Stomach (tissue), 8 donors: ENCODE measurements at regions not wholly inside any gene's neighbourhood (a gene's known extent, or its start where the extent isn't known, plus 50 kb on each side); places are given as distances from the start of the nearest gene placed in this dataset.

Source experiments
- DNase-seq, 2 donors: peaks; one replicate each; pipeline versions ENCODE4 v3.0.0 to v3.0.0-alpha.2; 2013 to 2019
- H3K27ac ChIP-seq, 5 donors: fragments of 200-600 bp in 4 of 5; sonication (generic) in 4 of 5; one replicate each; pipeline ENCODE4 v1.5.1; 2013 to 2019; ENCODE audit warnings: mild to moderate bottlenecking in 1 of 5, moderate library complexity in 1 of 5
- H3K27me3 ChIP-seq, 3 donors: fragments of 200-600 bp; sonication (generic); one replicate each; pipeline ENCODE4 v1.5.1; 2017 to 2019; ENCODE audit warnings: mixed run types in 1 of 3
- H3K36me3 ChIP-seq, 4 donors: fragments of 200-600 bp; sonication (generic); 1 replicate in 3 of 4; 2 replicates in 1 of 4; pipeline ENCODE4 v1.5.1; 2016 to 2019
- H3K4me1 ChIP-seq, 4 donors: fragments of 200-600 bp; sonication (generic); one replicate each; pipeline ENCODE4 v1.5.1; 2016 to 2019
- H3K4me3 ChIP-seq, 4 donors: fragments of 200-600 bp; sonication (generic) in 3 of 4; one replicate each; pipeline ENCODE4 v1.5.1; 2016 to 2019; ENCODE audit warnings: mild to moderate bottlenecking in 1 of 4
- H3K9me3 ChIP-seq, 4 donors: fragments of 200-600 bp; sonication (generic); one replicate each; pipeline ENCODE4 v1.5.1; 2016 to 2019
- EP300 ChIP-seq: sonication (generic); formaldehyde crosslinking; IDR thresholded peaks from one replicate; pipeline ENCODE4 v1.6.1; 2017; ENCODE audit warnings: antibody characterized with exemption
- POLR2A ChIP-seq, 4 donors: fragments of 450-650 bp; IDR thresholded peaks; one replicate each; pipeline ENCODE4 v1.6.1; 2016; ENCODE audit warnings: antibody characterized with exemption in 4 of 4, control low read depth in 2 of 4, mild to moderate bottlenecking in 1 of 4, moderate library complexity in 1 of 4
- POLR2AphosphoS5 ChIP-seq, 3 donors: sonication (generic); formaldehyde crosslinking; IDR thresholded peaks; one replicate each; pipeline ENCODE4 v1.6.1; 2016; ENCODE audit warnings: antibody characterized with exemption in 3 of 3
- WGBS, 5 donors: extraction: QIAGEN DNeasy Blood & Tissue Kit in 3 of 5; methylation state at CpG; one replicate each; pipeline versions ENCODE4 v1.1.5 to v1.1.7; 2013 to 2018; 5-methylcytosine and 5-hydroxymethylcytosine counted together
- intact Hi-C: fragments of 100-400 bp; cut with DNase I; formaldehyde crosslinking; loops from one replicate; pipeline ENCODE4 v1.15.1; 2023; ENCODE audit warnings: low total_unique reads
- TF ChIP-seq, protein P1 (sequence below), 7 experiments: fragments of 450-650 bp in 4 of 7; fragments of 200-600 bp in 3 of 7; sonication (generic) in 3 of 7; IDR thresholded peaks; one replicate each; pipeline ENCODE4 v1.5.1; 2016 to 2019; ENCODE audit warnings: antibody characterized with exemption in 7 of 7, control low read depth in 2 of 7, mild to moderate bottlenecking in 1 of 7
- donor health status: healthy with polysubstance abuse.
- donor health status: Bipolar disorder and iron deficiency.
- donor health status: healthy.

DNA sequence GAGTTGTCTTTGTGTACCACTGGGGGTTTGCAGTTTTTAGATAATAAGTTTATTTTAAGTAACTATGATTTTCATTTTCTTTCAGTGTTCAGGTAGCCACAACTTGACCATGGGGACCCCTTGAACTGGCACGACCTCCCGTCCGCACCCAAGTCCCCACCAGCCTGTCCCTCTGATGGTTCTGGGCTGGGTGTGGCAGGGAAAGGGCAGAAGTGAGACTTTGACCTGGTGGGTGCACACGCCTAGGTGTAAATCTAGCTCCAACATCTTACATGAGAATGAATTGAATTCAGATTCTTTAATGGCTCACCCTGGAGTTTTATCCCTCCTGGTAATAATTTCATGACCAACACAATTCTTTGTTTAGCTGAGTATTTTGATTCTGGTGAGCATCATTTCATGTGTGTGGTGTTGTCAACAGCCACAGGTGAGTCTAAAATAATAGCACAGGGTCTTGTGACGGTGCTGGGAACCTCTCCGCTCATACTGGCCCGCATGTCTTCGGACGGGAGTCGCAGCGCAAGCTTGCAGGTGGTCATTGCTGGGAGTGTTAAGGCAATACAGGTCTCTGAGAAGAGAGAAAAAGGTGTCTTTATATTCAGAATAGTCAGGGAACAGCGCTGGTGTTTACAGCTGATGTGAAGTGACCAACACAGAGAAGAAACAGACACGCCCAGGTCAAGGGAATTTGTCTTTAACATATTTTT is 50.8 kb upstream of the POFUT2 start:
- TF ChIP-seq, protein P1, sequence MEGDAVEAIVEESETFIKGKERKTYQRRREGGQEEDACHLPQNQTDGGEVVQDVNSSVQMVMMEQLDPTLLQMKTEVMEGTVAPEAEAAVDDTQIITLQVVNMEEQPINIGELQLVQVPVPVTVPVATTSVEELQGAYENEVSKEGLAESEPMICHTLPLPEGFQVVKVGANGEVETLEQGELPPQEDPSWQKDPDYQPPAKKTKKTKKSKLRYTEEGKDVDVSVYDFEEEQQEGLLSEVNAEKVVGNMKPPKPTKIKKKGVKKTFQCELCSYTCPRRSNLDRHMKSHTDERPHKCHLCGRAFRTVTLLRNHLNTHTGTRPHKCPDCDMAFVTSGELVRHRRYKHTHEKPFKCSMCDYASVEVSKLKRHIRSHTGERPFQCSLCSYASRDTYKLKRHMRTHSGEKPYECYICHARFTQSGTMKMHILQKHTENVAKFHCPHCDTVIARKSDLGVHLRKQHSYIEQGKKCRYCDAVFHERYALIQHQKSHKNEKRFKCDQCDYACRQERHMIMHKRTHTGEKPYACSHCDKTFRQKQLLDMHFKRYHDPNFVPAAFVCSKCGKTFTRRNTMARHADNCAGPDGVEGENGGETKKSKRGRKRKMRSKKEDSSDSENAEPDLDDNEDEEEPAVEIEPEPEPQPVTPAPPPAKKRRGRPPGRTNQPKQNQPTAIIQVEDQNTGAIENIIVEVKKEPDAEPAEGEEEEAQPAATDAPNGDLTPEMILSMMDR (IDR thresholded peaks at IDR 0.05), result no peak
- TF ChIP-seq EP300 (no peak), POLR2A (IDR thresholded peaks at IDR 0.05) (no peak), POLR2AphosphoS5 (IDR thresholded peaks at IDR 0.05) (no peak)
- WGBS, 5 donors, result 73 to 89% (median 78%) methylated on average over 13 of the region's 13 CpGs
- Histone ChIP-seq H3K4me1 (no peaks in the 10 kb centered on the region), H3K9me3 (no peaks in the 10 kb centered on the region), H3K27ac (no peak overlapping the region), H3K36me3 (no peaks in the 10 kb centered on the region), H3K4me3 (no peak overlapping the region), H3K27me3 (peaks cover 0 to 14% (median 0%) of the 10 kb centered on the region in 3 donors)
- intact Hi-C loops, result no loop called here
- DNase-seq, result no peak

DNA sequence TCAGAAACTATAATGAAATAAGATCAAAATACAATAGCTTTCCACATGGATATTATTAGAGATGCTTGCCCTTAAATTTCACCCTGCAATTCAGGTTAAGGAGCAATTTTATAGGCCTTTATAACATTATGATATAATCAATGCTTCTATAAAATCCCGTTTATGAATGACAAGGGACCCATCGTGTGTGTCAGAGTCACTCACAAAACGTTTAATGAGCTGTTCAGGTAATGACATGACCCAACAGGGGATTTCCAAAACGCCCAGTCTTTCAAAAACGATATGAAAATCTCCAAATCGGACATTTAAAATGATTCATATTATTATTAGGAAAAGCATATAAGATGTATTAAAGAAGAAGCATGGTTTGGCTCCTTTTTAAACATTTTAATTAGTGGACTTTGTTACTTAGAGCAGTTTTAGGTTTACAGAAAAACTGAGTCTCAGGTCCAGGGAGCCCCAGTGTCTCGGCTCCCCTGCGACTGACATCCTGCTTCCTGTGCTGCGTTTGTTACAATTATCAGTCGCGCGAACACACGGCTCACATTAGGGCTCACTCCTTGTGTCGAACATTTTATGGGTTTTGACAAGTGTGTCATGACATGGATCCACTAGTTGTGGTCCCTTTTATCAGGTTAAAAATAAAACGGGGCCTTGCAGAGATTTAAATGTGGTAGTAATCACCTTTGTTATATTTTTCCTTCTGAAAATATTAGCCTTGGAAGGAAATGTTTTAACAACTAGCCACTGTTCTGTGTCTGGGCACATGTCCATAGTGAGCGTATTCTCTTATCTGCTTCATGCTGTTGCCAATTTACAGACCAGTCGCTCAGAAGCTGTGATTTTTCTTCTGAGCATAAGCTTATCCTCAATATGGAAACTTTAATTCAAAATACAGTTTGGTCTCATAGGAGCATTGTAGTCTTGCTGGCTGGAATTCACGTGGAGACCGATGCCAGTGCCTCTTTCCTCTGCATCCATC is 52.0 kb upstream of the POFUT2 start:
- H3K36me3 ChIP-seq, result no peaks in the 10 kb centered on the region
- no peaks in the 10 kb centered on the region for H3K9me3 ChIP-seq
- intact Hi-C loops, result no loop called here
- no peak for TF ChIP-seq EP300
- TF ChIP-seq POLR2AphosphoS5 (IDR thresholded peaks at IDR 0.05), result no peak
- TF ChIP-seq, protein P1 (IDR thresholded peaks at IDR 0.05), result no peak
- no peak for TF ChIP-seq POLR2A (IDR thresholded peaks at IDR 0.05)
- no peak for DNase-seq
- no peak overlapping the region for H3K4me3 ChIP-seq
- H3K4me1 ChIP-seq, result no peaks in the 10 kb centered on the region
- WGBS, 5 donors, result 59 to 69% (median 64%) methylated on average over 19 of the region's 19 CpGs
- H3K27ac ChIP-seq, result no peak overlapping the region
- H3K27me3 ChIP-seq, result peaks cover 0 to 19% (median 0%) of the 10 kb centered on the region in 3 donors

DNA sequence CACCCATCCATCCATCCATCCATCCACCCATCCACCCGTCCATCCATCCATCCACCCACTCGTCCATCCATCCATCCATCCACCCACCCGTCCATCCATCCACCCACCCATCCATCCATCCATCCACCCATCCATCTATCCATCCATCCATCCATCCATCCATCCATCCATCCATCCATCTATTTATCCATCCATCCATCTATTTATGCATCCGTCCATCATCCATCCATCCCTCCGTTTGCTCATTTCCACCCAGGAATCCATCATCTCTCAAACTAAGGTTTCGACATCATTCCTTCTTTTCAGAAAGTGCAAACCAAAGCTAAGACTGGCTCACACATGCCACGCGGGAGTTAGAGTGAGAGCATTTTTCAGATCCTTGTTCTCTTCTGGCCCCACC is 52.8 kb upstream of the POFUT2 start:
- peaks cover 0 to 18% (median 0%) of the 10 kb centered on the region in 3 donors for H3K27me3 ChIP-seq
- no peaks in the 10 kb centered on the region for H3K36me3 ChIP-seq
- no peak for TF ChIP-seq EP300
- TF ChIP-seq, protein P1 (IDR thresholded peaks at IDR 0.05), result no peak
- TF ChIP-seq POLR2A (IDR thresholded peaks at IDR 0.05), result no peak
- TF ChIP-seq POLR2AphosphoS5 (IDR thresholded peaks at IDR 0.05), result no peak
- H3K4me1 ChIP-seq, result no peaks in the 10 kb centered on the region
- no peak for DNase-seq
- intact Hi-C loops, result no loop called here
- no peak overlapping the region for H3K27ac ChIP-seq
- no peak overlapping the region for H3K4me3 ChIP-seq
- H3K9me3 ChIP-seq, result no peaks in the 10 kb centered on the region
- WGBS, 5 donors, result 86 to 91% (median 89%) methylated on average over 8 of the region's 8 CpGs

DNA sequence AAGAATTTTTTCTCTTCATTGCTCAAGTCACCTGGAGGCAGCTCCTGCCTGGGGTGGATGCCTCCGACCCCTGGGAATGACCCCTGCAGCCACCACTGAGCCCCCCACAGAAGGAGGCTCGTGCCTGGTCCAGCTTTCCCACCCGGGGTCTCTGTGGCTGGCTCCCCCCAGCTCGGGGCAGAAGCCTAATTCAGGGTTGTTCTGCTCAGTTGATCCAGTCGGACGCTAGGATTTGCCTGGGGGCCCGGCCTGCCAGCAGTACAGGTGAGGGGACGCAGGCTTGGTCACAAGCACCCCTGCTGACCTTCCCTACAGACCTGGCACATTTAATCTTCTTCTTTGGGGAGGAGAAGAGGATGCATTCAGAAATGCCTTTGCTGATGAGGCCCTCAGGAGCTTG is 53.6 kb upstream of the POFUT2 start:
- Histone ChIP-seq H3K4me1 (no peaks in the 10 kb centered on the region), H3K4me3 (no peak overlapping the region), H3K9me3 (no peaks in the 10 kb centered on the region), H3K36me3 (no peaks in the 10 kb centered on the region), H3K27me3 (peaks cover 0 to 11% (median 0%) of the 10 kb centered on the region in 3 donors), H3K27ac (no peak overlapping the region)
- TF ChIP-seq POLR2AphosphoS5 (IDR thresholded peaks at IDR 0.05), result no peak
- TF ChIP-seq POLR2A (IDR thresholded peaks at IDR 0.05), result no peak
- TF ChIP-seq, protein P1 (IDR thresholded peaks at IDR 0.05), result no peak
- no peak for TF ChIP-seq EP300
- WGBS, 5 donors, result 60 to 88% (median 80%) methylated on average over 3 to 8 of the region's 8 CpGs
- intact Hi-C loops, result no loop called here
- no peak for DNase-seq
